HPDE6-E6E7 (cell line): ENCODE measurements at regions not wholly inside any gene's neighbourhood (a gene's known extent, or its start where the extent isn't known, plus 50 kb on each side); places are given as distances from the start of the nearest gene placed in this dataset.
"Not testable (repeated sequence)": the region's sequence is repeated elsewhere in the genome, so short reads cannot be mapped to it uniquely, and the experiment has no call there.

Experiments used
- DNase-seq: peaks from one replicate; pipeline ENCODE4 v3.0.0; 2011; ENCODE audit warnings: missing footprints; ENCODE audit errors: extremely low spot score

GRCh38 chr4:19522966-19523365, 728.7 kb upstream of the SLIT2 start:
- no peak for DNase-seq

DNA sequence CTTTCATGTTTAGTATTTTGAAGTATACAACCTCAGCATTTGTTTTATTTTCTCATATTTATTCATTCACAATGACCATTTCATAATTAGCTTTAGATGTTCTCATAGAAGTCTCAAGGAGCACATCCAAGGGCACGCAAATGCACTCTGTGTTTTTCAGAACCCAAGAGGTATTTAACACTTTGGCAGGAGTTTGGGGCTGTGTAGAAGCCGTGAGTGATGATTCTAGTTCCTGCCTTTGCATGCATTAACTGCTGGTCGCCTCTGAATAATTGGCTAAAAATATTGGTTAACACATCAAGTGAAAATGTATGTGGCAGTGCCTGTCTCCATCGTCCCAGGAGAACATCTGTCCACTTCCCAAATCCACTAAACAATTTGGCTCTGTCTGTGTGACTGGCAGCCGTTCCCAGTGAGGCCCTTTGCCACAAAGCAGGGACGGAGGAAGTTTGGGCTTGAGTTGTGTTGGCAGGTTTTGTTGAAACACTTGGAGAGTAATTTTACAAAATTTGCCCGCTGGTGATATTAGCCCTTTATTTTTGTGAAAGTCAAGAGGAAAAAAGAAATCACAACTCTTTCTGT, 730.7 kb upstream of the SLIT2 start:
- DNase-seq = no peak

DNA sequence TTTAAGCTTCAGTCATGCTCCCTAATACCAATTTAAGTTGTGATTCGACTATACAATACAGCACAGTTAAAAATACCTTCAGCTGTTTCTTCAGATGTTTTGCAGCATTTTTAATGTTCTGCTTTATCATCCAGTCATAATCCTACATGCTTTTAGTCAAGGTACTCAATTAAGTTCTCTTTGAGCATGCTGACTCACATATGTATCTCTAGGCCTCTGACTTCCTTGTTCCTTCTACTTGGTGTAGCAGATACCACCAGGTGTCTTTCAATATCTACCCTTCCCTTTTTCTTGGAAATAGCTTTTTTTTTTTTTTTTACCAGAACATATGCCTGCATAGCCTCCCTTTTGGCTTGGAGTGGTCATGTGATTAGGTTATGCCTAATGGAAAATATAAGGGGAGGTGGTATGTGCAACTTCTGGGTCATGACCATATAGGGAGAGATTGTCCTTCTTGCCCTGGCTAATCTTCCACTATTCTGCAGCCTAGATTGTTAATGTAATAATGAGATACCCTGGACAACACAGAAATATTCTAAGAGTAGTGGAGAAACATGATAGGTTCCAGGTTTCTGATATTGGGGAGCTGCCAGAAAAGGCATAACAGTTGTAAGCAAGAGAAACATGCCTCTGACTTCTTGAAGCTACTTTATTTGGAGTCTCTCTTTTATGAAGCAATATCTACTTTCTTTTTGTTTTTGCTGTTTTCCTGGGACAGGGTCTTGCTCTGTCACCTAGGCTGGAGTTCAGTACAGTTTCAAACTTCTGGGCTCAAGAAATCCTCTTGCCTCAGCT, 737.2 kb upstream of the SLIT2 start:
- no peak for DNase-seq

DNA sequence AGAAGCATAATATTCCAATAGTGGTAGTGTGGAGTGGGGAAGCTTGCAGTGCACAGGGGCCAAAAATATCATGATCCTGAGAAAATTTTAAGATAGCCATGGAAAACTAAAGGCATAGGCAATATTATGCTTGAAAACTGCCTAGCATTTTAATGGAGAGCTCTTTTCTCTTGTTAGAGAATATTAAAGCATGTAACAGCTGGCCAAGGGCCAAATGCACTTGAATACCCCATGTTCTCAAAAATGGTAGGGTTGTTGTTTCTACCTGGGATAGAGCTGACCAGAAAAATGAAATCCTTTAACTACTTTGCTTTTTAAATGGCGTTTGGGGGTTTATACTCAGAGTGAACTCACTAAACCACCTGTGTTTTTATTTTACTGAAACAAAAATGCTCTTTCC, 739.6 kb upstream of the SLIT2 start:
- DNase-seq = no peak

GRCh38 chr4:19510993-19511392, 740.7 kb upstream of the SLIT2 start:
- DNase-seq = no peak

GRCh38 chr4:19508442-19508841, 743.3 kb upstream of the SLIT2 start:
- DNase-seq = peak; percentile 6

DNA sequence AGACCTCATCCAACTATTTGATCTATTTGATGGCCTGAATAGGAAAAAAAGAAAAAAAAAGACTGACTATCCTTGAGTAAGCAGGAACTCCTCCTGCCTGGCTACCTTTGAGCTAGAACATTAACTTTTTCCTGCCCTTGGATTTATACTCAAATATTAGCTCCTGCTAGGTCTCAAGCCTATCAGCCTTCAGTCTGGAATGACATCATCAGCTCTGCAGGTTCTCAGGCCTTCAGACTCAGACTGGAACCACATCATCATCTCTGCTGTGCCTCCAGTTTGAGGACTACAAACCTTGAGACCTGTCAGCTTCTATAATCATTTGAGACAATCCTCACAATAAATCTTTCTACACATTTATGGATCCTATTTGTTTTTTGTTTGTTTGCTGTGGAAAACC, 754.0 kb upstream of the SLIT2 start:
- DNase-seq = no peak

DNA sequence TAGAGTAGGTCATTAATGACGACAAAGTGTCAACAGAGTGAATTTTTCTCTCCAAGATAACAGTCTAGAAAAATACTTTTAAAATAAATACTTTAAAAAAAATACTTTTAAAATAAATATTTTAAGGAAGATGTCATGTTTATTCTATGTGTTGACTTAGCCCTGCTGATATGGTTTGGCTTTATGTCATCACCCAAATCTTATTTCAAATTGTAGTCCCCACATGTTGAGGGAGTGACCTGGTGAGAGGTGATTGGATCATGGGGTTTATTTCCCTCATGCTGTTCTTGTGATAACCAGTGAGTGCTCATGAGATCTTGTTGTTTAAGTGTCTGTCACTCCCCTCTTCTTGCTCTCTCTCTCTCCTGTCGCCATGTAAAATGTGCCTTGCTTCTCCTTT, 754.9 kb upstream of the SLIT2 start:
- no peak for DNase-seq

DNA sequence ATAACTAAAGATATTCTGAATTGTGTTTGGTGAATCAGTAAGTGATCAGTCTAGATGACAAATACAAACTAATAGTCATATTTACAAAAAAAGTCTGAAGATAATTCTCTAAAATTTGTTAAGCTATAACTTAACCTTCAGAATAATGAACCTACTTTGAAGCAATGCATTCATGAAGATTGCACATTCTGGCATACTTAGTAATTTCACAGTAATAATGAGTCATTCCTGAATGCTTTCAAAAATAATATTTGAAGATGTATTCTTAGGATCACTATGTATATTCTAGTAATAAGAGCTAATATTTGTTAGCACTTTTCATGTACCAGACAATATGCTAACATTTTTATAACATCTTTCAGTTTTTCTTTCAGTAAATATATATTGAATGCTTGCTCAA, 756.7 kb upstream of the SLIT2 start:
- no peak for DNase-seq

GRCh38 chr4:19492606-19493005, 759.1 kb upstream of the SLIT2 start:
- DNase-seq = no peak

DNA sequence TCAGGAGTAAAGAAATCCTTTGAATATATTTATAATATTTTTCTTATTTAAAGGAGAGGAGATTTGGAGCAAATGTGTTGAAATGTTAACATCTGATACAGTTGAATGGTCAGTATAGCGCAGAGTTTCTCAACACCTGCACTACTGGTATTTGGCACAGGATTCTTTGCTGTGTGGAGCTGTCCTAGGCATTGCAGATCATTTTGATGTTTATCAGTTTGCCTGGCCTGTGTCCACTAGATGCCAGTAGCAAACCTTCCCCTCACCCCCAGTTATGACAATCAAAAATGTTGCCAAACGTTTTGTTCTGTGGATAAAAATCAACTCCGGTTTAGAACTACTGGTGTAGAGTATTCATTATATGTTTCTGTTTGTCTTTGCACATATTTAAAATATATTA, 765.3 kb upstream of the SLIT2 start:
- DNase-seq = peak; percentile 3

- no peak for DNase-seq
Measured at GRCh38 chr4:19478791-19479190, 772.9 kb upstream of the SLIT2 start.

- DNase-seq = no peak
Measured at GRCh38 chr4:19473569-19473968, 778.1 kb upstream of the SLIT2 start.

DNA sequence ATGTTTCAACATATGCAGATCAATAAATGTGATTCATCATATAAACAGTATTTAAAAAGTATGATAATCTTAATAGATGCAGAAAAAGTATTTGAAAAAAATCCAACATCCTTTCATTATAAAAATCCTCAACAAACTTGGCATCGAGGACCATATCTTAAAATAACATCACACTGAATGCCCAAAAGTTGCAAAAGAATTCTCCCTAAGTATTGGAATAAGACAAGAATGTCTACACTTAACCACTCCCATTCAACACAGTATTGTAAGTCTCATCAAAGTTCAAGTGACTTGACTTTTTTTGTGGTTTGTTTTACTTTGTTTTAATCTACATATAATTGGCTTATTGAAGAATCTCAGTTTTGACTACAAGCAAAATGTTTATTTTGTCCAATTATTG, 779.0 kb upstream of the SLIT2 start:
- DNase-seq = no peak

GRCh38 chr4:19470001-19470400, 781.7 kb upstream of the SLIT2 start:
- DNase-seq = not testable (repeated sequence)

- DNase-seq = no peak
Measured at GRCh38 chr4:19462117-19462516, 789.6 kb upstream of the SLIT2 start.

GRCh38 chr4:19455850-19456602, 795.7 kb upstream of the SLIT2 start:
- DNase-seq = no peak

- DNase-seq = no peak
Measured at GRCh38 chr4:19455196-19455595, 796.5 kb upstream of the SLIT2 start.

- no peak for DNase-seq
Measured at GRCh38 chr4:19438233-19438632, 813.5 kb upstream of the SLIT2 start.

DNA sequence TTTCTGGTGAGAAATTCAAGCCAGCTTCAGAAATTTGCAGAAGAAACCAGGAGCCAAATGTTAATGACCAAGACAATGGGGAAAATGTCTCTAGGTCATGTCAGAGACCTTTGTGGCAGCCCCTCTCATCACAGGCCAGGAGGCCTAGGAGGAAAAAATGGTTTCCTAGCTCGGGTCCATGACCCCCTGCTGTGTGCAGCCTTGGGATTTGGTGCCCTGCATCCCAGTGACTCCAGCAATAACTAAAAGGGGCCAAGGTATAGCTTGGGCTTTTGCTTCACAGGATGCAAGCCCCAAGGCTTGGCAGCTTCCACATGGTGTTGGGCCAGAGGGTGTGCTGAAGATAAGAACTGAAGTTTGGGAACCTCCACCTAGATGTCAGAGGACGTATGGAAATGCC, 814.7 kb upstream of the SLIT2 start:
- DNase-seq = no peak

GRCh38 chr4:19429684-19430083, 822.0 kb upstream of the SLIT2 start:
- no peak for DNase-seq

GRCh38 chr4:19425146-19425545, 826.6 kb upstream of the SLIT2 start:
- no peak for DNase-seq

DNA sequence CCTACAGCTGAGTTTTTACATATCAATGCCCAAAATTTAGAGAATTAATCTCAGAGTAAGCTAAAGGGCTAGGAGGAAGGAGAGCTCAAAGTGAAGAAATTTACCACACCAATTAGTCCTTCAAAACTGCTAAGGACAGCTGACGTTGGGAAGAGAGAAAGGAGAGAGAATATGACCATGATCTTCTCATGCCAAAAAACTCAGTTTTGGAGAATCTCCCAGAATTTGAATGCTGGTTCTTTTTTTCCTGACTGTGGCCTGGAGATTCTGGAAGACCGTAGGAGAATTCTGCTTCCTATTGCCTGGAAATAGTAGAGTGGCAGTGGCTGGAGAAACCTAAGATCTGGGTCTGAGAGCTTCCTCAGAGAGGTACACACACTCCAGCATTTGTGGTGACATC, 834.4 kb upstream of the SLIT2 start:
- no peak for DNase-seq
